ENCODE measurements at regions not wholly inside any gene's neighbourhood (a gene's known extent, or its start where the extent isn't known, plus 50 kb on each side); places are given as distances from the start of the nearest gene placed in this dataset.
"Not testable (repeated sequence)": the region's sequence is repeated elsewhere in the genome, so short reads cannot be mapped to it uniquely, and the experiment has no call there.

DNA sequence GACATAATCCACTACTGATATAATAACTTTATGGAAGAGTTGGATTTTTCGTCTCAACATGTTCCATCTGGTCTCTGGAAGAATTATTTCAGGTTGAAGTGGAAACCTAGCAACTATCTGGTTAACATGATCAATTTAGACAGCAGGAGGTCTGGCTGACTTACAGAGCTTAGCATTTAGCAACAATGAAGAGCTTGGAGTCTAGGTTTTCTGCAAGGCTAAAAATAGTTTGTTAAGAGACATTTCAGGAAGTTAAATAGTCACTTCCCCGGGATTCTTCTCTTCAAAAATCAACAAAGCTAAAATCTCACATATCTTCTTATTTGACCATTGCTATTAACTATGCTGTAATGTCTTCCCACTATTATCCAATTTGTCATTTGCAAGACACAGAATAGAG lies 418.6 kb upstream of the DIPK2B start:
- DNase-seq (ENCODE audit: low read depth) = no peak
- H3K4me3 ChIP-seq (ENCODE audit: low read depth, low read length) = no peak overlapping the region
- H3K27me3 ChIP-seq (ENCODE audit: control insufficient read depth, insufficient read depth, low read length) = no peaks in the 10 kb centered on the region
- TF ChIP-seq, protein P1, sequence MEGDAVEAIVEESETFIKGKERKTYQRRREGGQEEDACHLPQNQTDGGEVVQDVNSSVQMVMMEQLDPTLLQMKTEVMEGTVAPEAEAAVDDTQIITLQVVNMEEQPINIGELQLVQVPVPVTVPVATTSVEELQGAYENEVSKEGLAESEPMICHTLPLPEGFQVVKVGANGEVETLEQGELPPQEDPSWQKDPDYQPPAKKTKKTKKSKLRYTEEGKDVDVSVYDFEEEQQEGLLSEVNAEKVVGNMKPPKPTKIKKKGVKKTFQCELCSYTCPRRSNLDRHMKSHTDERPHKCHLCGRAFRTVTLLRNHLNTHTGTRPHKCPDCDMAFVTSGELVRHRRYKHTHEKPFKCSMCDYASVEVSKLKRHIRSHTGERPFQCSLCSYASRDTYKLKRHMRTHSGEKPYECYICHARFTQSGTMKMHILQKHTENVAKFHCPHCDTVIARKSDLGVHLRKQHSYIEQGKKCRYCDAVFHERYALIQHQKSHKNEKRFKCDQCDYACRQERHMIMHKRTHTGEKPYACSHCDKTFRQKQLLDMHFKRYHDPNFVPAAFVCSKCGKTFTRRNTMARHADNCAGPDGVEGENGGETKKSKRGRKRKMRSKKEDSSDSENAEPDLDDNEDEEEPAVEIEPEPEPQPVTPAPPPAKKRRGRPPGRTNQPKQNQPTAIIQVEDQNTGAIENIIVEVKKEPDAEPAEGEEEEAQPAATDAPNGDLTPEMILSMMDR (IDR thresholded peaks at IDR 0.05; ENCODE audit: insufficient read depth, low read length, poor library complexity, severe bottlenecking) = no peak
- H3K36me3 ChIP-seq (ENCODE audit: control insufficient read depth, insufficient read depth, low read length) = no peaks in the 10 kb centered on the region

DNA sequence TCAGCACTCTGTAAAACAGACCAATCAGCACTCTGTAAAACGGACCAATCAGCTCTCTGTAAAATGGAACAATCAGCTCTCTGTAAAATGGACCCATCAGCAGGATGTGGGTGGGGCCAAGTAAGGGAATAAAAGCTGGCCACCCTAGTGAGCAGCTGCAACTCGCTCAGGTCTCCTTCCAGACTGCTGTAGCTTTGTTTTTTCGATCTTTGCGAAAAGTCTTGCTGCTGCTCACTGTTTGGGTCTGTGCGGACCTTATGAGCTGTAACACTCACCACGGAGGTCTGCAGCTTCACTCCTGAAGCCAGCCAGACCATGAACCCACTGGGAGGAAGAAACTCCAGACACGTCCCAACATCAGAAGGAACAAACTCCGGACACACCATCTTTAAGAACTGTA lies 414.9 kb upstream of the DIPK2B start:
- H3K4me3 ChIP-seq (ENCODE audit: low read depth, low read length); H3K36me3 ChIP-seq (ENCODE audit: control insufficient read depth, insufficient read depth, low read length); H3K27me3 ChIP-seq (ENCODE audit: control insufficient read depth, insufficient read depth, low read length); DNase-seq (ENCODE audit: low read depth): not testable (repeated sequence)

DNA sequence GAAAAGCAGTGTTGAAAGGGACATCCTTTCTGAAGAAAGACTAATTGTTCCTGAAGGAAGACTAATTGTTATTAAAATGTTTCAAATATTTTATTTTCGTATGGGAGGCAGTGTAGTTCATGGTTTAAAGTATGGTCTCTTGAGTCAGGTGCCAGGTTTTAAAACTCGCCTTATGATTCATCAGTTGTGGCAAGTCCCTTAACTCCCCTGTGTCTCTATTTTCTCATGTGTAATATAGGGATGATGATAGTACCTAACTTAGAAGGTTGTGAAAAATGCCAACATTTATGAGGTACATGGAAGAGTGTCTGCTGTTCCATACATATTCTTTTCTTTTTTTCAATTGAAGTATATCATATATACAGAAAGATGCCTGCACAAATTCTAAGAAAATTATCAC lies 414.2 kb upstream of the DIPK2B start:
- TF ChIP-seq, protein P1 (IDR thresholded peaks at IDR 0.05; ENCODE audit: insufficient read depth, low read length, poor library complexity, severe bottlenecking) = no peak
- no peak for DNase-seq (ENCODE audit: low read depth)
- Histone ChIP-seq H3K27me3 (ENCODE audit: control insufficient read depth, insufficient read depth, low read length) (no peaks in the 10 kb centered on the region), H3K36me3 (ENCODE audit: control insufficient read depth, insufficient read depth, low read length) (no peaks in the 10 kb centered on the region), H3K4me3 (ENCODE audit: low read depth, low read length) (no peak overlapping the region)

DNA sequence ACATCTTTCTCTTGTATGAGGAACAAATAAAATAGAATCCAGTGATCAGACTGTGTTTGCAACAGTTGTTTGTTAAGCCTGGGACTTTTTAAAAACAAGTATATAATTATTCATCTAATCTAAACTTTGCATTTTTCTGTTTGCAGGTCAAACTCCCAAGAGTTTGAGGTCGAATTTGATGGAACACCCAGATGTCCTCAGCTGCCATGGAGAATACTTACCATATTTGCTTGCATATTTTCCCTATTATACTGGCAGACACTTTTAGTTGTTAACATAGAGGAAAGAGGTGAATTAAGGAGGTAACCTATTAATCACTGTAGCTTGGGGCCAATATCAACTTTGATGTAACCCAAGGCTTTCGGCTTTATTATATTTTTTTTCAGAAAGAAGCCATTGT lies 401.5 kb upstream of the DIPK2B start:
- Histone ChIP-seq H3K27me3 (ENCODE audit: control insufficient read depth, insufficient read depth, low read length) (no peaks in the 10 kb centered on the region), H3K4me3 (ENCODE audit: low read depth, low read length) (no peak overlapping the region), H3K36me3 (ENCODE audit: control insufficient read depth, insufficient read depth, low read length) (no peaks in the 10 kb centered on the region)
- TF ChIP-seq, protein P1 (IDR thresholded peaks at IDR 0.05; ENCODE audit: insufficient read depth, low read length, poor library complexity, severe bottlenecking) = no peak
- DNase-seq (ENCODE audit: low read depth) = no peak

DNA sequence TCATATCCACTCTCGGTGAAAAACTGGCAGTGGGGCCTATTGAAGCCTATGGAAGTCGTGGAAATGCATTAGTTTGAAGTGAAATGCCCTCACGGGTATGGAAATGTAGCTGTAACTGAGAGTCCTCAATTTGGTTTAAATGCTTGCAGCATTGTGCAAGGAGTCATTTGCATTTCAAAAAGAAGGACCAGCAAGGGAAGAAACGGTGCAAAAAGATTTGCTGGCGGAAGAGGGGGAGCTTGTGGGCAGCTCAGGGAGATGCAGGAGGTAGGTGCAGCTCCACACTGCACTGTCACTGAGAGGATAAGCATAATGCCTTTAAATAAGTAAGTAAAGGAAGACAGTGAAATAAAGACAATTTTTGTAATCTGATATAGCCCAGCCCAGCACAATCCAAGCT lies 400.4 kb upstream of the DIPK2B start:
- H3K36me3 ChIP-seq (ENCODE audit: control insufficient read depth, insufficient read depth, low read length) = no peaks in the 10 kb centered on the region
- no peaks in the 10 kb centered on the region for H3K27me3 ChIP-seq (ENCODE audit: control insufficient read depth, insufficient read depth, low read length)
- no peak overlapping the region for H3K4me3 ChIP-seq (ENCODE audit: low read depth, low read length)
- TF ChIP-seq, protein P1 (IDR thresholded peaks at IDR 0.05; ENCODE audit: insufficient read depth, low read length, poor library complexity, severe bottlenecking) = no peak
- DNase-seq (ENCODE audit: low read depth) = no peak

DNA sequence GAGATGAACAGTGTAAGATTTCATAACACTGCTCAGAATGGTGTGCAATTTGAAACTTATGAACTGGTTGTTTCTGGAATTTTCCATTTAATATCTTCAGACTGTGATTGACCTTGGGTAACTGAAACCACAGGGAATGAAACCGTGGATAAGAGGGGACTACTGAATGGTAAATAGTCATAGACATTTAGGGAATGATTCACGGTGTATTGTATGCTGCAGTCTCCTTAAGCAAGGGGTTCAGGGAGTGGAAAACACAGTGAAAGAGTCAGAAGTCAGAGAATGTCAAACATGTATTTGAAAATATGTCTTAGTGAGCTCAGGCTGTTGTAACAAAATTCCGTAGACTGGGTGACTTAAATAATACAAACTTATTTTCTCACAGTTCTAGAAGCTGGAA lies 398.2 kb upstream of the DIPK2B start:
- Histone ChIP-seq H3K36me3 (ENCODE audit: control insufficient read depth, insufficient read depth, low read length) (no peaks in the 10 kb centered on the region), H3K27me3 (ENCODE audit: control insufficient read depth, insufficient read depth, low read length) (no peaks in the 10 kb centered on the region), H3K4me3 (ENCODE audit: low read depth, low read length) (no peak overlapping the region)
- no peak for DNase-seq (ENCODE audit: low read depth)
- TF ChIP-seq, protein P1 (IDR thresholded peaks at IDR 0.05; ENCODE audit: insufficient read depth, low read length, poor library complexity, severe bottlenecking) = no peak

Measured in kidney epithelial cell (primary cell).